ENCODE measurements at regions not wholly inside any gene's neighbourhood (a gene's known extent, or its start where the extent isn't known, plus 50 kb on each side); places are given as distances from the start of the nearest gene placed in this dataset.
"Not testable (repeated sequence)": the region's sequence is repeated elsewhere in the genome, so short reads cannot be mapped to it uniquely, and the experiment has no call there.

GRCh38 chr4:112940336-112940735 is 109.1 kb upstream of the ANK2 start:
- no peak for DNase-seq (ENCODE audit: low read depth in 1 of 2, low spot score in 1 of 2)

GRCh38 chr4:112942077-112942476 is 107.4 kb upstream of the ANK2 start:
- DNase-seq (ENCODE audit: low read depth in 1 of 2, low spot score in 1 of 2) = no peak

DNA sequence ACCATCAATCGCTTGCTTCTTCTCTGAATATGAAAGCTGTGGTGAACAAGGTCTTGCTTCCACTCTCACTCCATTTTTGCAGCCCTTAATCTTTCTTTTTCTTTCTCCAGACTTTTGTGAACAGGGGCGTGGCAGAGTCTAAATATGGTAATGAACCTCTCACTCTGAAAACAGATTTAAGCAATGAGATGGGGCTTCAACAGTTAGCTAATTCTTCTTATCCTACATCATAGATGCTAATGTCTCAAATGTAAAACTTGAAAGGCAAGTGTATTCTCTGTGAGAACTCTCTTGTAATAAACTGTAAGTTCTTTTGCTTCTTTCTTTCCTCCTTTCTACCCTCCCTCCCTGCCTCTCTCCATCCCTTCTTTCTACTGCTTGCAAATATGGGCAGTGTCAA is 106.5 kb upstream of the ANK2 start:
- DNase-seq (ENCODE audit: low read depth in 1 of 2, low spot score in 1 of 2) = no peak

- no peak for DNase-seq (ENCODE audit: low read depth in 1 of 2, low spot score in 1 of 2)
These were observed 105.4 kb upstream of the ANK2 start for GRCh38 chr4:112944006-112944405.

GRCh38 chr4:112946127-112946526 is 103.3 kb upstream of the ANK2 start:
- no peak for DNase-seq (ENCODE audit: low read depth in 1 of 2, low spot score in 1 of 2)

DNA sequence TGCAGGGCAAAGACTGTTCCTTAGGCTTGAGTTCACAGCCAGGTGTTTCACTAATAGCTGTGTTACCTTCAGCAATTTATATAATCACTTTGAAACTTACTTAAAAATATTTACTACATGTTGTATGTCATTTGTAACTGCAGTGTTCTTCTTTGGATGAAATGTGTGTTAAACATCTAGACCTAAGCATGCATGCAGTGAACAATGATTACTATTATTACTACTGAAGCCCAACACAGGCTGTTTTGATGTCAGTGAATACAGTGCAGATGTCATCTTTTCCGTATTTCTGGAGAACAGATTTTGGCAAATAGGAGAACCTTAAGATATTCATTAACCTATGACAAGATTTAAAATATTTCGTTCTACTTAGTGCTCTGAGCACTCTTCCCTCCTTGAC is 101.8 kb upstream of the ANK2 start:
- DNase-seq (ENCODE audit: low read depth in 1 of 2, low spot score in 1 of 2) = no peak

DNA sequence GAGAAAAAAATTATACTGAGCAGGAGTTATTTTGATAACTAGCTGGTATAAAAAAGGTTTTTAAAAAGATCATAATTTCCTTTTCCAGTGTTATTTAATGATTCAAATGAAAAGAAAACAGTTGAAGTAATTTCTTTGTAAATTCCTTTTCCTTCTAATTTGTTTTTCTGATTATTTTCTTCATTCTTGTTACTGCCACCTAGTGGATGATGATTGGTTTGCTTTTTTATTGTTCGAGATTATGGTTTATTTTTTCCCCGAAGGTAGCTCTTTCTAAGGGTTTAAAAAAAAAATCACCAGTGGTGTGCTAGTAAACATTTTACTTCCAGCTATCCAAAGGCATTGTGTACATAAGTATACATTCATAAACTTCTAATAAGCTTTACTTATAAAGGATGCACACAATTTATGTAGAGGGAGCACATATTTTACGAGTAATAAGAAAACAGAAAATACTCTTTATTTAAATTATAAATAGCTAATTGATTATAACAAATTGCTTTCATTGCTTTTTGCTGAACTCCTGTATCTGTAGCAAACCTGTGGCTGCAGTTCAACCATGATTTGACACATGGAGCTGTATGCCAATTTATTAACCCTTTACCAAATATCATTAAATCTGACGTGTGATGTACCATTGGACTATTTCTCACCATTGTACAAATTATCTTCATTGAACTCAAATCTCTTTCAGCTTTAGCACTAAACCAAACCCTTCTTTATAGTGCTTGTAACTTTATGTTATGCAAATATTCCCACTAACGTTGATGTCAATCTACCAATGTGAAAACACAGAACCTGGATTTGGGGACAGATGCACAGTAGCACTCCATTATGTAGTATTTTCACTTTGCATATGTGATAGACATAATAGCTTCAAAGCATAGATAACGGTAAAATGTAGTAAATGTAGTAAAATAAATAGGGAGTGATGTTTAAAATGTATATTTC is 97.8 kb upstream of the ANK2 start:
- no peak for DNase-seq (ENCODE audit: low read depth in 1 of 2, low spot score in 1 of 2)

GRCh38 chr4:112952313-112952700 is 97.1 kb upstream of the ANK2 start:
- DNase-seq (ENCODE audit: low read depth in 1 of 2, low spot score in 1 of 2) = no peak

GRCh38 chr4:112953262-112953661 is 96.2 kb upstream of the ANK2 start:
- no peak for DNase-seq (ENCODE audit: low read depth in 1 of 2, low spot score in 1 of 2)

DNA sequence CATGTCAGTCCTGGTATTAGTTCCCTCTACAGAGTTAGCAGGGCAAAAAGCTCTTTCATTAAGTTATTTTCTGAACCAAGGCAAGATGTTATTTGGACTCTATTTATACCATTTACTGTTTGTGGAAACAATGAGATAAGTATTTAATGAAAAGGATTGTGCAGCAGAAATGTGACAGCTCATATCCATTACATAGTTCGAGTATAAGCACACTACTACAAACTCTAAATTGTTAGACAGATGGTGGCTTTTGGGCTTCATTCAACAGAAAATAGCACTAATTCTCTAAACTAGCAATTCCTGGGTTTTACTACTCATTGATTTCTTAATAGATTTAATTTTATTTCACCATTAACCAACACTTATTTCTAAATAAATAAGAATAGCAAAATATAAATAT is 95.2 kb upstream of the ANK2 start:
- no peak for DNase-seq (ENCODE audit: low read depth in 1 of 2, low spot score in 1 of 2)

GRCh38 chr4:112956484-112956896 is 93.0 kb upstream of the ANK2 start:
- no peak for DNase-seq (ENCODE audit: low read depth in 1 of 2, low spot score in 1 of 2)

DNA sequence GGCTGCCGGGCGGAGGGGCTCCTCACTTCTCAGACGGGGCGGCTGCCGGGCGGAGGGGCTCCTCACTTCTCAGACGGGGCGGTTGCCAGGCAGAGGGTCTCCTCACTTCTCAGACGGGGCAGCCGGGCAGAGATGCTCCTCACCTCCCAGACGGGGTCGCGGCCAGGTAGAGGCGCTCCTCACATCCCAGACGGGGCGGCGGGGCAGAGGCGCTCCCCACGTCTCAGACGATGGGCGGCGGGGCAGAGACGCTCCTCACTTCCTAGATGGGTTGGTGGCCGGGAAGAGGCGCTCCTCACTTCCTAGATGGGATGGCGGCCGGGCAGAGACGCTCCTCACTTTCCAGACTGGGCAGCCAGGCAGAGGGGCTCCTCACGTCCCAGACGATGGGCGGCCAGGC is 91.7 kb upstream of the ANK2 start:
- DNase-seq (ENCODE audit: low read depth in 1 of 2, low spot score in 1 of 2) = not testable (repeated sequence)

DNA sequence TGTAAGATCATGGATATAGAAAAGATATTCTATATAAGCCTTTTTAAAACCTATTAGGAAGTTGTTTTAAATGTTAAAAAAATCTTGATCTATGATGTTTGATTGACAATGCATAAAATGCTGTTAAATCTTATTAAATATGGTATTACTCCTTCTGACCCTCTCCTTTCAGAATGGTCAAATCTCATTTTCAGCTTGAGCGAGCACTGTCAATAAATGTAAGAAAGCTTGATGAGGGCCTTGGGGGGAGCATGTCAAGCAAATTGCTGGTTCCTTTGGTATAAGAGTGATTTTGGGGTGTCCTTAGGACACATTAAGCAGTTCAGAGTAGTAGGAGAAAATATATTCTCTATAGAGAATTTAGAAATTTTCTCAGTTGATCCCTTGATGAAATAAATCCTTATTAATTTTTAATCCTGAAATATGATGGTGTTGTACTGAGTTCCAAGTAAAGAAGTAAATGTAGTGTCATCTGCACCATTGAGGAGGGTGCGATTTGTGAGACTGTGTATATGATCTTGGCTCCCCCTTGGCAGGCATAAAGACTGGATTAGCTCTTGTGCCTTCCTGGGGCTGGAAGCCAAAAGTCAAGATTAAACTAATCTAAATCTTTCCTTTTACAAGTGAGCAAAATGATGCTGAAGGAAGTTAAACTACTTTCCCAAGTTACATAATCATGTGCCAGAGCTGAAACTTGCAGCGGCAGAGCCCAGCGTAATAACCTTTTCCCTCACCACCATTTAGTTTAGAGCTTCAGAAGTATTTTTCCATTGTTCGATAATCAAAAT is 82.6 kb upstream of the ANK2 start:
- DNase-seq (ENCODE audit: low read depth in 1 of 2, low spot score in 1 of 2) = no peak

GRCh38 chr4:112968451-112969159 is 80.8 kb upstream of the ANK2 start:
- DNase-seq (ENCODE audit: low read depth in 1 of 2, low spot score in 1 of 2) = no peak

DNA sequence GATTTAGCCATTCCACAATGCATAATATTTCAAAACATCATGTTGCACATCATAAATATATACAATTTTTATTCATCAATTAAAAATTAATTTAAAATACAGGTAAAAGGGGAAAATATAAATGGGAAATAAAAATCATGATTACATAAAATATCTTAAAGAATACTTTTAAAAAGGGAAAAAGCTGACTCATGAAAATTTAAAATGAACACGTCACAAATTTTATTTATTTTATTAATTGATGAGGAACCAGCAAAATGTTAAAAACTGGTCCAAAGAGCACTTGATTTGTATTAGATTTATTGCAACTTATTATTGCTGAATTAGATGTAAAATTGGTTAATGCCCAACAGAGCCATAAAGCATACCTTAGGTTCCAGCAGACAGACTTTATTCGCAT is 78.5 kb upstream of the ANK2 start:
- no peak for DNase-seq (ENCODE audit: low read depth in 1 of 2, low spot score in 1 of 2)

- no peak for DNase-seq (ENCODE audit: low read depth in 1 of 2, low spot score in 1 of 2)
These were observed 75.7 kb upstream of the ANK2 start for GRCh38 chr4:112973750-112974251.

GRCh38 chr4:112975567-112976355 is 73.7 kb upstream of the ANK2 start:
- no peak for DNase-seq (ENCODE audit: low read depth in 1 of 2, low spot score in 1 of 2)

DNA sequence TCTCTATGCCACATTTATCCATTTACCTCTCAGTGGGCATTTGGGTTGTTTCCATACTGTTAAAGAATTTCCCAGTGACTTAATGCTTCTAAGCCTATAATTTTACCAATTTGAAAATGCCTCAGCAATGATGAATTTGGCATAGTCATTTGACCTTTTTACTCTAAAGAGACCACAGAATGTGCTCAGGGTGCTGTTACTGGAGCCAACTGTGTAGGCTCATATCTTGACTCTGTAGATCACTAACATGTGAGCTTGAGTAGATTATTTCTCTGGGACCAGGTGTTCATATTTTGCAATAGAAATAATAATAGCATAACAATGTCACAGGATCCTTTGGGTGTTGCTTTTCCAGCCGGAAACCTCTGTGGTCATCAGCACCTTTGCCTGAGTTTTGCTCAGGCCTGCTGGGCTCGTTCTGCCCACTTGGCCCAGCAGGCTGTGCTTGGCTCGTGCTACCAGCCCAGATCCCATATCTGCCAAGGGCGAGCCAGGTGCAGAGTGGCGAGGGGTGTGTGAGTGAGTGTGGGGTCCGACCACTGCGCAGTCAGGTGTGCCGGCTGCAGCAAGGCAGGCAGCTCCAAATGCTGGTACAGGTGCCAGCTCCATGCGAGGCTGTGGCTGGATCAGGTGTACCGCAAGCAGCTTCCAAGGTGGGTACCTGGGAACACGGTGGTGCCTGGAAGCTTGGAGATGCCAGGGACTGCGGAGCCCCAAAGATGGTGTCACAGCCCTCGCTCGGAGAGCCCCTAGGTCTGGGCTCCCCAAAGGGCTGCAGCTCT is 70.6 kb upstream of the ANK2 start:
- DNase-seq (ENCODE audit: low read depth in 1 of 2, low spot score in 1 of 2) = no peak

DNA sequence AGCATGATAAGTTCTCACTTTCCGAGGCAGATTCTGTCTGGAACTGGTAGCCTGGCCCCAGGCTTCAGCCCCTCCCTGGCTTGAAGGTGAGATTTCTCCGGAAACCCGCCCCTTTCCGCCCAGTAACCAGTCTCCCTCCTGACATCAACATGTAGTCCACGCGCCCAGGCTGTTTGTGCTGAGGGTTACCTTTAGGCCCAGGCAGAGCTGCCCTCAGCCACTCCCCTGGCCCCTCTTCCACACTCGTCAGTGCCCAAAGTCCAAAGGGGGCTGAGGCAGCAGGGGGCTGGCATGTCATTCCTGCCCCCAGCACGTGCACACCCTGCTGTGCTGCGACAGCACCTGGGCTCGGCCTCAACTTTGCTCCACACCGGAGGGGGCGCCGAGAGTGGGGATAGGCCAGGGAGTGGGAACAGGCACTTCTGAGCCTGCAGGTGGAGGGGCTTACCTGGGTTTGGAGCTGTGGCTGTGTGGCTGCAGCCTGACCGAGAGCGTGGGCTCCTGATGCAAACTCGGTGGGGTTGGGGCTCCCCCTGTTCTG is 69.5 kb upstream of the ANK2 start:
- DNase-seq (ENCODE audit: low read depth in 1 of 2, low spot score in 1 of 2) = no peak

- no peak for DNase-seq (ENCODE audit: low read depth in 1 of 2, low spot score in 1 of 2)
These were observed 66.8 kb upstream of the ANK2 start for GRCh38 chr4:112982680-112983079.
